Heart left ventricle (tissue), 13 donors: ENCODE measurements at regions not wholly inside any gene's neighbourhood (a gene's known extent, or its start where the extent isn't known, plus 50 kb on each side); places are given as distances from the start of the nearest gene placed in this dataset.
"Not testable (repeated sequence)": the region's sequence is repeated elsewhere in the genome, so short reads cannot be mapped to it uniquely, and the experiment has no call there.

Experiments used
- POLR2A ChIP-seq, 2 donors: fragments of 450-650 bp; IDR thresholded peaks; one replicate each; pipeline ENCODE4 v1.6.1; 2017; ENCODE audit warnings: antibody characterized with exemption in 2 of 2, mild to moderate bottlenecking in 2 of 2, moderate library complexity in 2 of 2
- TF ChIP-seq, protein P1 (sequence below), 12 donors: fragments of 200-600 bp; sonication (generic) in 4 of 12; IDR thresholded peaks; one replicate each; pipeline versions ENCODE4 v1.5.0 to v1.8.0; 2018 to 2022; ENCODE audit warnings: antibody characterized with exemption in 12 of 12, mild to moderate bottlenecking in 5 of 12
- donor health status: ischemic (EF 13 %, LVEDD 7.1; RV severe dilation, severe dysfunction).
- donor health status: DM: no; HTN: yes; CAD: no.
- donor health status: DM: no; HTN: no; CAD: no.
- donor health status: ischemic (EF 25% LVEDD 6.9; RV normal size, moderate dysfunction).
- donor health status: ischemic (EF 25% LVEDD 5.7; RV mildly dilated, moderate dysfunction).
- donor health status: ischemic (EF 35%, LVEDD 5.7; RV mildly dilated, moderate dysfunction).
- donor health status: nonischemic (EF 11% LVEDD 7.7; RV severe dilation, severe dysfunction).
- donor health status: DM: yes; HTN: yes; CAD: no.
- donor health status: PGD.
- donor health status: ischemic (EF 29% LVEDD 5.4; RV normal size, mild dysfunction).
- donor health status: nonischemic (EF 23%, LVEDD 6.1; RV moderate dilation, normal function).

DNA sequence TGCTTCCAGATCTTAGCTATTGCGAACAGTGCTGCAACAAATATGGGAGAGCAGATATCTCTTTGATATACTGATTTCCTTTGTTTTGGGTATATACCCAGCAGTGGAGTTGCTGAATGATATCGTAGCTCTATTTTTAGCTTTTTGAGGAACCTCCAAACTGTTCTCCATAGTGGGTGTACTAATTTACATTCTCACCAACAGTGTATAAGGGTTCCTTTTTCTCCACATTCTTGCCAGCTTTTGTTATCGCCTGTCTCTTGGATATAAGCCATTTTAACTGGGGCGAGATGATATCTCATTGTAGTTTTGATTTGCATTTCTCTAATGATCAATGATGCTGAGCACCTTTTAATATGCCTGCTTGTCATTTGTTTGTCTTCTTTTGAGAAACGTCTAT is 196.0 kb downstream of the RPIA start:
- TF ChIP-seq, protein P1, sequence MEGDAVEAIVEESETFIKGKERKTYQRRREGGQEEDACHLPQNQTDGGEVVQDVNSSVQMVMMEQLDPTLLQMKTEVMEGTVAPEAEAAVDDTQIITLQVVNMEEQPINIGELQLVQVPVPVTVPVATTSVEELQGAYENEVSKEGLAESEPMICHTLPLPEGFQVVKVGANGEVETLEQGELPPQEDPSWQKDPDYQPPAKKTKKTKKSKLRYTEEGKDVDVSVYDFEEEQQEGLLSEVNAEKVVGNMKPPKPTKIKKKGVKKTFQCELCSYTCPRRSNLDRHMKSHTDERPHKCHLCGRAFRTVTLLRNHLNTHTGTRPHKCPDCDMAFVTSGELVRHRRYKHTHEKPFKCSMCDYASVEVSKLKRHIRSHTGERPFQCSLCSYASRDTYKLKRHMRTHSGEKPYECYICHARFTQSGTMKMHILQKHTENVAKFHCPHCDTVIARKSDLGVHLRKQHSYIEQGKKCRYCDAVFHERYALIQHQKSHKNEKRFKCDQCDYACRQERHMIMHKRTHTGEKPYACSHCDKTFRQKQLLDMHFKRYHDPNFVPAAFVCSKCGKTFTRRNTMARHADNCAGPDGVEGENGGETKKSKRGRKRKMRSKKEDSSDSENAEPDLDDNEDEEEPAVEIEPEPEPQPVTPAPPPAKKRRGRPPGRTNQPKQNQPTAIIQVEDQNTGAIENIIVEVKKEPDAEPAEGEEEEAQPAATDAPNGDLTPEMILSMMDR (IDR thresholded peaks at IDR 0.05), result not testable (repeated sequence)
- TF ChIP-seq POLR2A (IDR thresholded peaks at IDR 0.05), result not testable (repeated sequence)
